Testis (tissue), 2 donors: ENCODE measurements at regions not wholly inside any gene's neighbourhood (a gene's known extent, or its start where the extent isn't known, plus 50 kb on each side); places are given as distances from the start of the nearest gene placed in this dataset.

Source experiments
- DNase-seq: peaks from one replicate; pipeline ENCODE4 v3.0.0-alpha.2; 2019
- H3K27ac ChIP-seq, 2 donors: fragments of 200-600 bp; sonication (generic); one replicate each; pipeline ENCODE4 v1.5.1; 2019
- H3K27me3 ChIP-seq: fragments of 200-600 bp; sonication (generic); one replicate; pipeline ENCODE4 v1.5.1; 2019
- H3K36me3 ChIP-seq: fragments of 200-600 bp; sonication (generic); one replicate; pipeline ENCODE4 v1.5.1; 2017; ENCODE audit warnings: low read depth; ENCODE audit errors: missing control alignments
- H3K4me1 ChIP-seq: fragments of 200-600 bp; sonication (generic); one replicate; pipeline ENCODE4 v1.5.1; 2019
- H3K4me3 ChIP-seq, 2 donors: fragments of 200-600 bp; sonication (generic); one replicate each; pipeline ENCODE4 v1.5.1; 2017 to 2019
- H3K9me3 ChIP-seq: fragments of 200-600 bp; sonication (generic); one replicate; pipeline ENCODE4 v1.5.1; 2017
- POLR2A ChIP-seq: fragments of 450-650 bp; IDR thresholded peaks from one replicate; pipeline ENCODE4 v1.6.1; 2017; ENCODE audit warnings: antibody characterized with exemption, mild to moderate bottlenecking, moderate library complexity
- WGBS, 2 donors: methylation state at CpG; one replicate each; pipeline ENCODE4 v1.1.5; 2018; 5-methylcytosine and 5-hydroxymethylcytosine counted together
- intact Hi-C: fragments of 100-400 bp; cut with DNase I; formaldehyde crosslinking; loops from one replicate; pipeline ENCODE4 v1.15.1; 2023; ENCODE audit warnings: low total_unique reads
- TF ChIP-seq, protein P1 (sequence below), 3 experiments: fragments of 450-650 bp in 2 of 3; fragments of 200-600 bp in 1 of 3; sonication (generic) in 1 of 3; IDR thresholded peaks; one replicate each; pipeline ENCODE4 v1.5.1; 2016 to 2019; ENCODE audit warnings: antibody characterized with exemption in 3 of 3, mild to moderate bottlenecking in 2 of 3, moderate library complexity in 1 of 3

DNA sequence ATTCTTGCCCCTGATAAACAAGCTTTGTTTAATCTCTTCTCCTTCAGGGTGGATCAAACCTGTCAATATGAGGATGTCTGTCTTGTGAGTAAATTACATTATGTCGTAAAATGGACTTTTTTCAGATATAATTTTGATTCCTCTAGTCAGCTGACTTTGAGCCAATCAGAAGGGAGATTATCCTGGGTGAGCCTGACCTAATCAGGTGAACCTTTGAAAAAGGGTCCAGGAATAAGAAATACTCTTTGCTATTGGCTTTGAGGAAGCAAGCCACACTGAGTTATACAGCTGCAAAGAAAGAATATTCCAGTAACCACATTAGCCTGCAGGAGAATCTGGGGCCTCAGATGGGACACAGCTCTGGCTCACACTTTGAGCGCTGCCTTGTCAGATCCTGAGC is 304.3 kb upstream of the ARRDC3 start:
- no peak for DNase-seq
- TF ChIP-seq POLR2A: no peak
- TF ChIP-seq, protein P1, sequence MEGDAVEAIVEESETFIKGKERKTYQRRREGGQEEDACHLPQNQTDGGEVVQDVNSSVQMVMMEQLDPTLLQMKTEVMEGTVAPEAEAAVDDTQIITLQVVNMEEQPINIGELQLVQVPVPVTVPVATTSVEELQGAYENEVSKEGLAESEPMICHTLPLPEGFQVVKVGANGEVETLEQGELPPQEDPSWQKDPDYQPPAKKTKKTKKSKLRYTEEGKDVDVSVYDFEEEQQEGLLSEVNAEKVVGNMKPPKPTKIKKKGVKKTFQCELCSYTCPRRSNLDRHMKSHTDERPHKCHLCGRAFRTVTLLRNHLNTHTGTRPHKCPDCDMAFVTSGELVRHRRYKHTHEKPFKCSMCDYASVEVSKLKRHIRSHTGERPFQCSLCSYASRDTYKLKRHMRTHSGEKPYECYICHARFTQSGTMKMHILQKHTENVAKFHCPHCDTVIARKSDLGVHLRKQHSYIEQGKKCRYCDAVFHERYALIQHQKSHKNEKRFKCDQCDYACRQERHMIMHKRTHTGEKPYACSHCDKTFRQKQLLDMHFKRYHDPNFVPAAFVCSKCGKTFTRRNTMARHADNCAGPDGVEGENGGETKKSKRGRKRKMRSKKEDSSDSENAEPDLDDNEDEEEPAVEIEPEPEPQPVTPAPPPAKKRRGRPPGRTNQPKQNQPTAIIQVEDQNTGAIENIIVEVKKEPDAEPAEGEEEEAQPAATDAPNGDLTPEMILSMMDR (IDR thresholded peaks at IDR 0.05): no peak
- Histone ChIP-seq H3K36me3 (no peaks in the 10 kb centered on the region), H3K27me3 (no peaks in the 10 kb centered on the region), H3K9me3 (no peaks in the 10 kb centered on the region), H3K27ac (no peak overlapping the region), H3K4me1 (no peaks in the 10 kb centered on the region), H3K4me3 (no peak overlapping the region)
- intact Hi-C loops: no loop called here
- WGBS, 2 donors: 80 to 90% methylated on average over 2 of the region's 2 CpGs

DNA sequence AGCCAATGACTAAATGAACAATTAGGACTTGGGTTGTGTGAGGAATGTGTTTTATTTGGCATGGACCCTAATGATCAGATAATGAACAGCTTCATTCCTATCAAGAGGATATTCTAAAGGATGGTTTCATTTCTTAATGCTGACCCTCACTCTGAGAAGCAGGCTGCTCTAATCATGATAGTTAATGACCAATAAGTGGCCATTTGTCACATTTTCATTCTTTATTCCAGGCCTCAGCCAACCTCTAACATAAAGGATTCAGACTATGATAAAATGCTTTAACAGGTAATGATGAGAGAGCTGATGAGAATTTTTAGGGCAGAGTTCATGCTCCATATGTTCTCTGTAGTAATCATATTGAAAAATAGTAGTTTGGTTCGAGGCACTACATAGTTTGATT is 301.5 kb upstream of the ARRDC3 start:
- Histone ChIP-seq H3K4me3 (no peak overlapping the region), H3K36me3 (no peaks in the 10 kb centered on the region), H3K27me3 (no peaks in the 10 kb centered on the region), H3K4me1 (no peaks in the 10 kb centered on the region), H3K9me3 (no peaks in the 10 kb centered on the region), H3K27ac (no peak overlapping the region)
- intact Hi-C loops: no loop called here
- 59 to 74% methylated on average over 1 of the region's 1 CpG for WGBS, 2 donors
- TF ChIP-seq POLR2A: no peak
- TF ChIP-seq, protein P1 (IDR thresholded peaks at IDR 0.05): no peak
- DNase-seq: no peak

DNA sequence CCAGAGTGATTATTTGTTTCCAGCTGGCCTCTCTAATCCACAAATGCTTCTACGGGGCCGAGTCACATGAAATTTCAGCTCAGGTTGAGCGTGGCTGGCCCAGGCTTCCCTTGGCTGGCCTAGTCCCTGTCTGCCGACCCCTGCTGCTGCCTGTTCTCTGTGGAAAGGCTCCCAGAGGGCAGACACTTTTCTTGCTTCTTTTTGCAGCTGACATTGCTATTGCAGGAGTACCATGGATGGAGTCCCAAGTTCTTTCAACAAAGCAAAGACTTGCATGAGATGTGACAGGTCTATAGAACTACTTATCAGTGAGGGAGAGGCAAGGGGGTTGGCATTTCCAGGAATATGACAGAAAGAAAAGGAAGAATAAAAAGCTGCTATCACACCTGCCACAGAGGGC is 287.4 kb upstream of the ARRDC3 start:
- TF ChIP-seq, protein P1 (IDR thresholded peaks at IDR 0.05): no peak
- TF ChIP-seq POLR2A: no peak
- DNase-seq: no peak
- Histone ChIP-seq H3K27ac (no peak overlapping the region), H3K4me3 (no peak overlapping the region), H3K36me3 (no peaks in the 10 kb centered on the region), H3K27me3 (no peaks in the 10 kb centered on the region), H3K4me1 (no peaks in the 10 kb centered on the region), H3K9me3 (no peaks in the 10 kb centered on the region)
- 62 to 69% methylated on average over 4 of the region's 4 CpGs for WGBS, 2 donors
- intact Hi-C loops: no loop called here

DNA sequence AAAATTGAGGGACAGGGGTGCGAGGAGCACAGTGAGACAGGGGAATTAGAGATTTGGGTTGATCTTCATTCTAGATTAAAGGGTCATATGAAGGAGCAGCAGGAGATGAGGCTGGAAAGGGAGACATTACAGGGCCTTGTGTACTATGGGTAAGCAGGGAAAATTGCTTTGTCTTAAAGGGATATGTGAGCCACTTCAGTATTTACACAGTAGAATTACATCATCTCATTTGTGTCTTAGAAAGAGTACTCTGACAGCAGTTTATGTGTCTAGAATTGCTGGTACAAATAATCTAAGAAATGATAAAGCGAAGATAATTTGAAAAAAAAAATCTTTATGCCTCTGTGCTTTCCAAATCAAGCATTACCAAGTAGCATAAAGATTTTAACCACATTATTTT is 287.0 kb upstream of the ARRDC3 start:
- Histone ChIP-seq H3K27ac (no peak overlapping the region), H3K27me3 (no peaks in the 10 kb centered on the region), H3K4me1 (no peaks in the 10 kb centered on the region), H3K4me3 (no peak overlapping the region), H3K36me3 (no peaks in the 10 kb centered on the region), H3K9me3 (no peaks in the 10 kb centered on the region)
- TF ChIP-seq POLR2A: no peak
- TF ChIP-seq, protein P1 (IDR thresholded peaks at IDR 0.05): no peak
- no peak for DNase-seq
- WGBS, 2 donors: 83 to 93% methylated on average over 2 of the region's 2 CpGs
- intact Hi-C loops: no loop called here

DNA sequence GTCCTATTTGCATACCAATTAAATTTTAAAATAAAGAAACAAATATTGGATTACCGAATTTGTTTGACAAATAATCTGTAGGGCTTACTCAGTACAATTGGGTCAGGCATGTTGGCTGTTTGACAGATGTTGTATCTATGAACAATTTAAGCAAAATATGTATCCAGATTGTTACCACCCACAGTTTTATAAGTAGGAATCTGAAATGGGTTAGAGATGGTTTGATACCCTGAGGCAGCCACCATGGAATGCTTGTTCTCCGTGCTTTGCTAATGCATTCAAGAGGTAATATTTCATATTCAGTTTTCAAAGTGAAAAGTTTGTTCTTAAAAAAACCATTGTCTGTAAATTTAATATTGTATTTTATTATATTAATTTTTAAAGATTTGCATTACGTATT is 285.1 kb upstream of the ARRDC3 start:
- H3K27me3 ChIP-seq: no peaks in the 10 kb centered on the region
- H3K9me3 ChIP-seq: no peaks in the 10 kb centered on the region
- TF ChIP-seq, protein P1 (IDR thresholded peaks at IDR 0.05): no peak
- TF ChIP-seq POLR2A: no peak
- intact Hi-C loops: no loop called here
- H3K4me1 ChIP-seq: no peaks in the 10 kb centered on the region
- WGBS, 2 donors: 87 to 92% methylated on average over 3 of the region's 3 CpGs
- DNase-seq: no peak
- no peak overlapping the region for H3K27ac ChIP-seq
- H3K36me3 ChIP-seq: no peaks in the 10 kb centered on the region
- H3K4me3 ChIP-seq: no peak overlapping the region
